ENCODE measurements at regions not wholly inside any gene's neighbourhood (a gene's known extent, or its start where the extent isn't known, plus 50 kb on each side); places are given as distances from the start of the nearest gene placed in this dataset.

GRCh38 chr3:18618723-18619122, 193.6 kb upstream of the SATB1 start:
- TF ChIP-seq POLR2AphosphoS5 (IDR thresholded peaks at IDR 0.05; ENCODE audit: low read depth, low read length) (no peak), POLR2A (IDR thresholded peaks at IDR 0.05; ENCODE audit: low read depth, low read length) (no peak)

Data from GM12892 (cell line).